MCF 10A (cell line): ENCODE measurements at regions not wholly inside any gene's neighbourhood (a gene's known extent, or its start where the extent isn't known, plus 50 kb on each side); places are given as distances from the start of the nearest gene placed in this dataset.
"Not testable (repeated sequence)": the region's sequence is repeated elsewhere in the genome, so short reads cannot be mapped to it uniquely, and the experiment has no call there.

Experiments used
- BruUV-seq: library from RNA; stranded (reverse); fragments of 400-500 nt; replicated peaks from 2 replicates; lab custom pipeline; 2021; lab: Mats Ljungman, UMichigan
- CTCF ChIA-PET: fragments of 300-600 bp; sonication (Branson Sonifier 250); formaldehyde crosslinking; extraction: SDS; loops from one replicate; lab custom pipeline; 2021; ENCODE audit warnings: antibody characterized with exemption, inconsistent platforms; lab: Yijun Ruan, JAX
- POLR2A ChIA-PET: fragments of 300-600, 350-650 bp; sonication (Branson Sonifier 250); formaldehyde crosslinking; extraction: SDS; loops from one replicate; lab custom pipeline; 2020; ENCODE audit warnings: antibody characterized with exemption, inconsistent platforms; lab: Yijun Ruan, JAX
- DNase-seq: peaks from one replicate; pipeline ENCODE4 v3.0.0-alpha.2; 2018; ENCODE audit not compliant: unreplicated experiment
- H3K27ac Mint-ChIP-seq: one replicate; pipeline ENCODE4 v1.8.0; 2022; ENCODE audit warnings: mild to moderate bottlenecking, low read depth, mixed read lengths; ENCODE audit not compliant: unreplicated experiment
- H3K27me3 Mint-ChIP-seq: one replicate; pipeline ENCODE4 v1.8.0; 2022; ENCODE audit warnings: mixed read lengths; ENCODE audit not compliant: insufficient read depth, unreplicated experiment
- H3K36me3 Mint-ChIP-seq: one replicate; pipeline ENCODE4 v1.8.0; 2022; ENCODE audit warnings: mild to moderate bottlenecking, moderate library complexity, mixed read lengths; ENCODE audit not compliant: insufficient read depth, unreplicated experiment
- H3K4me1 Mint-ChIP-seq: one replicate; pipeline ENCODE4 v1.8.0; 2022; ENCODE audit warnings: mixed read lengths; ENCODE audit not compliant: insufficient read depth, unreplicated experiment
- H3K4me3 Mint-ChIP-seq: one replicate; pipeline ENCODE4 v1.8.0; 2022; ENCODE audit warnings: mild to moderate bottlenecking, moderate library complexity, mixed read lengths; ENCODE audit not compliant: unreplicated experiment
- H3K9me3 Mint-ChIP-seq: one replicate; pipeline ENCODE4 v1.8.0; 2022; ENCODE audit warnings: mixed read lengths; ENCODE audit not compliant: unreplicated experiment
- CTCF ChIP-seq: fragments of 200-600 bp; IDR thresholded peaks from one replicate; pipeline ENCODE4 v1.8.0; 2022; ENCODE audit warnings: antibody characterized with exemption, mild to moderate bottlenecking; ENCODE audit not compliant: unreplicated experiment
- intact Hi-C: fragments of 100-400 bp; cut with micrococcal nuclease; formaldehyde crosslinking; loops from 2 replicates; pipeline ENCODE4 v1.14.1; 2022

- H3K36me3 Mint-ChIP-seq = no peaks in the 10 kb centered on the region
- DNase-seq = peak; percentile 9
- BruUV-seq = no TSS peak
- CTCF ChIA-PET = interaction anchor here (0.6 to 2.7 kb wide), 11 partner anchors 8 to 378 kb away, joined by 3 to 19 read pairs (median 3); no protein-coding TSS in a partner anchor
- TF ChIP-seq CTCF = no peak
- intact Hi-C loops = no loop called here
- no peaks in the 10 kb centered on the region for H3K27me3 Mint-ChIP-seq
- H3K4me3 Mint-ChIP-seq = no peak overlapping the region
- no peak overlapping the region for H3K27ac Mint-ChIP-seq
- POLR2A ChIA-PET = interaction anchor here (1.1 kb wide), 1 partner anchor 14 kb away, joined by 5 read pairs; no protein-coding TSS in a partner anchor
- H3K4me1 Mint-ChIP-seq = no peaks in the 10 kb centered on the region
- H3K9me3 Mint-ChIP-seq = peaks cover 11% of the 10 kb centered on the region
Measured at GRCh38 chr9:82912645-82913044, 150.3 kb downstream of the RASEF start.

GRCh38 chr9:82916238-82916637 is 146.7 kb downstream of the RASEF start:
- DNase-seq, H3K4me3 Mint-ChIP-seq, H3K4me1 Mint-ChIP-seq, CTCF ChIA-PET, H3K27ac Mint-ChIP-seq, intact Hi-C loops, H3K36me3 Mint-ChIP-seq, H3K27me3 Mint-ChIP-seq, POLR2A ChIA-PET, BruUV-seq: not testable (repeated sequence)
- peaks cover 11% of the 10 kb centered on the region for H3K9me3 Mint-ChIP-seq

GRCh38 chr9:82920154-82920553 is 142.8 kb downstream of the RASEF start:
- CTCF ChIA-PET = interaction anchor here (0.6 to 0.7 kb wide), 2 partner anchors 8 to 1077 kb away, joined by 3 read pairs; no protein-coding TSS in a partner anchor
- no peak for DNase-seq

GRCh38 chr9:82922686-82923085 is 140.3 kb downstream of the RASEF start:
- no peak for TF ChIP-seq CTCF
- no peak for DNase-seq
- Mint-ChIP-seq H3K36me3 (no peaks in the 10 kb centered on the region), H3K9me3 (no peaks in the 10 kb centered on the region), H3K27ac (no peak overlapping the region), H3K4me1 (no peaks in the 10 kb centered on the region), H3K4me3 (no peak overlapping the region), H3K27me3 (no peaks in the 10 kb centered on the region)
- intact Hi-C loops = no loop called here
- CTCF ChIA-PET = interaction anchor here (0.6 kb wide), 1 partner anchor 341 kb away, joined by 3 read pairs; no protein-coding TSS in a partner anchor
- no TSS peak for BruUV-seq
- POLR2A ChIA-PET = no interaction called here

More at GRCh38 chr9:82920154-82920553, 142.8 kb downstream of the RASEF start:
- no peaks in the 10 kb centered on the region for H3K4me1 Mint-ChIP-seq
- no TSS peak for BruUV-seq
- POLR2A ChIA-PET = no interaction called here
- no peaks in the 10 kb centered on the region for H3K27me3 Mint-ChIP-seq
- H3K27ac Mint-ChIP-seq = no peak overlapping the region
- intact Hi-C loops = no loop called here
- no peak overlapping the region for H3K4me3 Mint-ChIP-seq
- no peaks in the 10 kb centered on the region for H3K36me3 Mint-ChIP-seq
- peaks cover 11% of the 10 kb centered on the region for H3K9me3 Mint-ChIP-seq
- no peak for TF ChIP-seq CTCF
